ENCODE measurements at regions not wholly inside any gene's neighbourhood (a gene's known extent, or its start where the extent isn't known, plus 50 kb on each side); places are given as distances from the start of the nearest gene placed in this dataset.

- TF ChIP-seq CTCF (IDR thresholded peaks at IDR 0.05) (peak in 1 of 4 experiments; percentile 13), POLR2A (IDR thresholded peaks at IDR 0.05) (no peak), POLR2AphosphoS5 (IDR thresholded peaks at IDR 0.05) (peak; percentile 95), EP300 (IDR thresholded peaks at IDR 0.05) (no peak)
Measured at GRCh38 chr5:15008476-15008875, 136.9 kb upstream of the ANKH start.
